ENCODE measurements at regions not wholly inside any gene's neighbourhood (a gene's known extent, or its start where the extent isn't known, plus 50 kb on each side); places are given as distances from the start of the nearest gene placed in this dataset.

DNA sequence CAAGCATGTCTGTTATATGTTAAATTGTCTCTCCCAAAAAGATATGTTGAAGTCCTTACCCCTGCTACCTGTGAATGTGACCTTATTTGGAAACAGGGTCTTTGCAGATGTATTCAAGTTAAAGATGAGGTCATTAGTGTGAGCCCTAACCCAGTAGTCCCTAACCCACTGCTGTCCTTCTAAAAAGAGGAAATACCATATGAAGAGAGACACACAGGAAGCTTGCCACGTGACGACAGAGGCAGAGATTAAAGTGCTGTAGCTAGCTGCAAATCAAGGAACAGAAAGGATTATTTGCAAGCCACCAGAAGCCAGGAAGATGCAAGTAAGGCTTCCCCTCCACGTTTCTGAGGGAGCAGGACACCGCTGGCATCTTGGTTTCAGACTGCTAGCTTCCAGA is 150.1 kb downstream of the HNRNPD start:
- TF ChIP-seq POLR2AphosphoS5 (IDR thresholded peaks at IDR 0.05; ENCODE audit: low read depth, low read length) (no peak), TAF1 (IDR thresholded peaks at IDR 0.05; ENCODE audit: borderline replicate concordance, low read depth, low read length) (no peak)
